Bronchial epithelial cell (primary cell): ENCODE measurements at regions not wholly inside any gene's neighbourhood (a gene's known extent, or its start where the extent isn't known, plus 50 kb on each side); places are given as distances from the start of the nearest gene placed in this dataset.
"Not testable (repeated sequence)": the region's sequence is repeated elsewhere in the genome, so short reads cannot be mapped to it uniquely, and the experiment has no call there.

Experiments used
- DNase-seq: peaks from one replicate; pipeline ENCODE4 v3.0.0-alpha.2; 2010; ENCODE audit warnings: low read depth
- FAIRE-seq: peaks from 2 replicates; lab custom pipeline; 2011; peaks lifted over from hg19 to GRCh38; lab: Jason Lieb, UNC
- H3K27me3 ChIP-seq: 2 replicates; pipeline ENCODE4 v1.5.1; 2011; ENCODE audit warnings: low read length; ENCODE audit not compliant: control insufficient read depth, insufficient read depth
- H3K36me3 ChIP-seq: 2 replicates; pipeline ENCODE4 v1.5.1; 2011; ENCODE audit warnings: low read length; ENCODE audit not compliant: control insufficient read depth, insufficient read depth
- H3K4me3 ChIP-seq: 2 replicates; pipeline ENCODE4 v1.5.1; 2011; ENCODE audit warnings: mild to moderate bottlenecking, low read depth, low read length, control low read depth
- CTCF ChIP-seq: IDR thresholded peaks from 2 replicates; pipeline ENCODE4 v1.5.1; 2011; ENCODE audit warnings: mild to moderate bottlenecking, moderate library complexity, low read length, control low read depth, inconsistent platforms; ENCODE audit not compliant: insufficient read depth, severe bottlenecking

- no peaks in the 10 kb centered on the region for H3K36me3 ChIP-seq
- H3K27me3 ChIP-seq = peaks cover 4% of the 10 kb centered on the region
- TF ChIP-seq CTCF = no peak
- no peak for FAIRE-seq
- DNase-seq = peak; percentile 11
- H3K4me3 ChIP-seq = no peak overlapping the region
Measured at GRCh38 chr15:68492855-68493254, 60.9 kb upstream of the ITGA11 start.

- H3K36me3 ChIP-seq = no peaks in the 10 kb centered on the region
- DNase-seq (no peak), FAIRE-seq (no peak)
- peaks cover 4% of the 10 kb centered on the region for H3K27me3 ChIP-seq
- TF ChIP-seq CTCF = no peak
- H3K4me3 ChIP-seq = no peak overlapping the region
Measured at GRCh38 chr15:68493629-68494028, 61.7 kb upstream of the ITGA11 start.

GRCh38 chr15:68494573-68495110, 62.7 kb upstream of the ITGA11 start:
- Histone ChIP-seq H3K4me3 (no peak overlapping the region), H3K36me3 (no peaks in the 10 kb centered on the region), H3K27me3 (peaks cover 4% of the 10 kb centered on the region)
- DNase-seq = no peak
- FAIRE-seq = no peak
- no peak for TF ChIP-seq CTCF

- DNase-seq (no peak), FAIRE-seq (no peak)
- Histone ChIP-seq H3K4me3 (no peak overlapping the region), H3K27me3 (peaks cover 4% of the 10 kb centered on the region), H3K36me3 (no peaks in the 10 kb centered on the region)
- no peak for TF ChIP-seq CTCF
Measured at GRCh38 chr15:68495221-68495950, 63.4 kb upstream of the ITGA11 start.

DNA sequence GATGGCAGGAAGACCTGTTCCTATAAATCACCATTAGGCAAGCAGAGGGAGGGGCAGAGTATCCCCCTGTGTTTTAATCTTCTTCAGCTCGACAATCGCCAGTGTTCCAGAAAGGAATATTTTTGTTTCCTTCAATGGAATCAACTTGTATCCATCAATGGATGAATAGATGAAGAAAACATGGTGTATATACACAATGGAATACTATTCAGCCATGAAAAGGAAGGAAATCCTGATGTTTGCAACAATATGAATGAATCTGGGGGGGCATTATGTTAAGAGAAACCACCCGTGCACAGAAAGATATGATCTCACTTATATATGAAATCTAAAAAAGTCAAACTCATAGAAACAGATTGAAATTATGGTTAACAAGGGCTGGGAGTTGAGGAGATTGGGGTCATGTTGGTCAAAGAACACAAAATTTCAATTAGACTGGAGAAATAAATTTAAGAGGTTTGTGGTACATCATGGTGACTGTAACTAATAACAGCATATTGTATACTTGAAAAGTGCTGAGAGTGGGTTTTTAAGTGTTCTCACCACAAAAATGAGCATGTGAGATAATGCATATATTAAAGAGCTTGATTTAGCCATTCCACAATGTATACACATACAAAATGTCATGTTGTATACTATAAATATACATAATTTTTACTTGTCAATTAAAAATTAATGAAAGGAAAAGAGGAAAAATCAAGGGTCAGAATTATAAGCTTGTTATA, 64.2 kb upstream of the ITGA11 start:
- Histone ChIP-seq H3K4me3 (no peak overlapping the region), H3K27me3 (peaks cover 4% of the 10 kb centered on the region), H3K36me3 (no peaks in the 10 kb centered on the region)
- no peak for TF ChIP-seq CTCF
- DNase-seq (no peak), FAIRE-seq (no peak)

GRCh38 chr15:68496751-68497150, 64.8 kb upstream of the ITGA11 start:
- H3K4me3 ChIP-seq, H3K27me3 ChIP-seq, DNase-seq, H3K36me3 ChIP-seq, FAIRE-seq: not testable (repeated sequence)
